ENCODE measurements at regions not wholly inside any gene's neighbourhood (a gene's known extent, or its start where the extent isn't known, plus 50 kb on each side); places are given as distances from the start of the nearest gene placed in this dataset.
"Not testable (repeated sequence)": the region's sequence is repeated elsewhere in the genome, so short reads cannot be mapped to it uniquely, and the experiment has no call there.

- intact Hi-C loops (cut with DNase I) = no loop called here
- ATAC-seq (no peak), DNase-seq (no peak)
- Histone ChIP-seq H3K27me3 (no peaks in the 10 kb centered on the region), H3K4me3 (no peak overlapping the region), H3K4me1 (peaks cover 0 to 40% of the 10 kb centered on the region in 2 donors), H3K9me3 (no peaks in the 10 kb centered on the region), H3K36me3 (no peaks in the 10 kb centered on the region), H3K27ac (no peak overlapping the region)
- TF ChIP-seq CTCF (IDR thresholded peaks at IDR 0.05) = no peak
Measured at GRCh38 chr5:56733580-56733979, 81.8 kb upstream of the MAP3K1 start.

- no peaks in the 10 kb centered on the region for H3K9me3 ChIP-seq
- H3K4me3 ChIP-seq = no peak overlapping the region
- H3K27ac ChIP-seq = no peak overlapping the region
- peaks cover 0 to 35% of the 10 kb centered on the region in 2 donors for H3K4me1 ChIP-seq
- intact Hi-C loops (cut with DNase I) = no loop called here
- ATAC-seq = no peak
- H3K27me3 ChIP-seq = no peaks in the 10 kb centered on the region
- TF ChIP-seq CTCF (IDR thresholded peaks at IDR 0.05) = no peak
- no peak for DNase-seq
- no peaks in the 10 kb centered on the region for H3K36me3 ChIP-seq
Measured at GRCh38 chr5:56732121-56732520, 83.2 kb upstream of the MAP3K1 start.

GRCh38 chr5:56731473-56731872 lies 83.9 kb upstream of the MAP3K1 start:
- not testable (repeated sequence) for H3K27ac ChIP-seq

GRCh38 chr5:56729488-56729887 lies 85.9 kb upstream of the MAP3K1 start:
- no peak for TF ChIP-seq CTCF (IDR thresholded peaks at IDR 0.05)
- no peaks in the 10 kb centered on the region for H3K9me3 ChIP-seq
- H3K27me3 ChIP-seq = no peaks in the 10 kb centered on the region
- no peak overlapping the region for H3K4me3 ChIP-seq
- H3K27ac ChIP-seq = no peak overlapping the region
- ATAC-seq = no peak
- intact Hi-C loops (cut with DNase I) = no loop called here
- DNase-seq = no peak
- H3K4me1 ChIP-seq = peaks cover 0 to 19% of the 10 kb centered on the region in 2 donors
- no peaks in the 10 kb centered on the region for H3K36me3 ChIP-seq

More at GRCh38 chr5:56731473-56731872, 83.9 kb upstream of the MAP3K1 start:
- DNase-seq; H3K4me3 ChIP-seq; intact Hi-C loops (cut with DNase I); H3K36me3 ChIP-seq; H3K27me3 ChIP-seq; ATAC-seq; H3K9me3 ChIP-seq: not testable (repeated sequence)
- peaks cover 0 to 28% of the 10 kb centered on the region in 2 donors for H3K4me1 ChIP-seq

- Histone ChIP-seq H3K4me3 (no peak overlapping the region), H3K27ac (peak overlapping the region in 1 of 2 donors; percentile 4), H3K4me1 (peaks cover 0 to 8% of the 10 kb centered on the region in 2 donors), H3K9me3 (no peaks in the 10 kb centered on the region), H3K36me3 (no peaks in the 10 kb centered on the region), H3K27me3 (no peaks in the 10 kb centered on the region)
- DNase-seq (no peak), ATAC-seq (no peak)
- no peak for TF ChIP-seq CTCF (IDR thresholded peaks at IDR 0.05)
- intact Hi-C loops (cut with DNase I) = no loop called here
Measured at GRCh38 chr5:56725711-56726411, 89.5 kb upstream of the MAP3K1 start.

- DNase-seq, H3K9me3 ChIP-seq, ATAC-seq: not testable (repeated sequence)
Measured at GRCh38 chr5:56724857-56725256, 90.5 kb upstream of the MAP3K1 start.

More at GRCh38 chr5:56724857-56725256, 90.5 kb upstream of the MAP3K1 start:
- intact Hi-C loops (cut with DNase I); H3K27me3 ChIP-seq; H3K4me1 ChIP-seq; H3K4me3 ChIP-seq; H3K36me3 ChIP-seq; H3K27ac ChIP-seq: not testable (repeated sequence)

Data from left lung (tissue), 4 donors.